HG03354 (cell line): ENCODE measurements at regions not wholly inside any gene's neighbourhood (a gene's known extent, or its start where the extent isn't known, plus 50 kb on each side); places are given as distances from the start of the nearest gene placed in this dataset.

ENCODE experiments used
- ATAC-seq: cut with Tn5 transposase; IDR thresholded peaks from one replicate; pipeline ENCODE4 v1.9.1; 2021; ENCODE audit warnings: mild to moderate bottlenecking; ENCODE audit not compliant: unreplicated experiment, poor library complexity, severe bottlenecking

DNA sequence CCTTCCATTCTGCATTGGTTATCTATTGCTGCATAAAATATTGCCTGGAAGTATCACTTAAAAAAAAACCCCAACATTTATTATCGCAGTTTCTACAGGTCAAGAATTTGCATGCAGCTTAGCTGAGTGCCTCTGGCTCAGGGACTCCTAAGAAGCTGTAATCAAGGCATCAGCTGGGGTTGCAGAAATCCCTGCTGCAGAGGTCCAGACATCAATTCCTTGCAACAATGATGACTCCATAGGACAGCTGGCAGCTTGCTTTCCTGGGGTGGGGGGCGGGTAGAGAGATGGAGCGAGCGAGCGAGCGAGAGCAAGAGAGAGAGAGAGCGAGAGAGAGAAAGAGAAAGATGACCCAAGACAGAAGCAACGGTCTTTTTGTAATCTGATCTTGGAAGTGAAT, 308.1 kb downstream of the HAPSTR1 start:
- no peak for ATAC-seq

DNA sequence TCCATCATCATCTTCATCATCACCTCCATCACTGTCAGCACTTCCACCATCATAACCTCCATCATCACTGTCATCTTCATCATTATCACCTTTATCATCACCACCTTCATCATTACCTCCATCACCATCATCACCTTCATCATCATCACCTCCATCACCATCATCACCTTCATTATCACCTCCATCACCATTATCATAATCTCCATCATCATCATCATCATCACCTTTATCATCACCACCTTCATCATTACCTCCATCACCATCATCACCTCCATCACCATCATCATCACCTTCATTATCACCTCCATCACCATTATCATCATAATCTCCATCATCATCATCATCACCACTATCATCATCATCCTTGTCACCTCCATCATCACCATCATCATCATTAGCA, 309.7 kb downstream of the HAPSTR1 start:
- ATAC-seq = no peak

DNA sequence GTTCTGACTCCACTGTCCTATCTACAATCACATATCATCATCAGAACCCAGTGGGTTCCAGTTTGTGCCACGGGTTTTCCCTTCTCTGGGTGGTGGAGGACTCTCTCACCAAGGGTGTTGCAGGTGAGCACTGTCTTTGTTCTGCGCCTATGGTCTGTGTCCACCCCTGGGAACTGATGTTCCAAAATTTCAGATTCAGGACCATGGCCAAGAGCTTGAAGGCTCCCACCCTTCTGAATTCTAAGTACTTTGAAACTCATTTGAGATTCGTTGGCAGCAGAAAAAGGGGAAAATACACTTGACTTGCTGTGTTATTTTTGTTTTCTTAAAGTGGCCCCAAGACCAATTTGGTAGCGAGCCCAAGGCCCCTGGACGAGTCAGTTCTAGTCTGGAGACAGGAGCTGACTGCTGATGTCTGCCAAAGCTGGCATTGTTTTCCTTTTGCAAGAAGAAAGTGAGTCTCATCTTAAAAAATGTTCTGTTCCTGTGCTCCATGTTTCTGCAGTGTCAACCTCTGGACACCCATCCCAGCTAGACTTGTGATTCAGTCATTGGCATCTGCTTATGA, 310.9 kb downstream of the HAPSTR1 start:
- ATAC-seq = no peak

DNA sequence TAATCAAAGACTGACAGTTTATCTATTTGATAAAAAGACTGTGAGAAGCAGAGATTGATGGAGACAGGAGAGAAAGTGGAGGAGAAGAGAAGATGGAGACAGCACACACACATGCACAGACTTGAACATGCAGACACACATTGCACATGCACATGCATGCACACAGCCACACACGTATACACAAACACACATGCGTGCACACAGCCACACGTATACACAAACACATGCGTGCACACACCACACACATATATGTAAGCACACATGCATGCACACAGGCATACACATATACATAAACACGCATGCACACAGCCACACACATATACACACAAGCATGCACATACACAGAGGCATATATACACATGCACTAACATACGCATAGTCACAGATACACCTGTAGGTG, 313.4 kb downstream of the HAPSTR1 start:
- no peak for ATAC-seq

DNA sequence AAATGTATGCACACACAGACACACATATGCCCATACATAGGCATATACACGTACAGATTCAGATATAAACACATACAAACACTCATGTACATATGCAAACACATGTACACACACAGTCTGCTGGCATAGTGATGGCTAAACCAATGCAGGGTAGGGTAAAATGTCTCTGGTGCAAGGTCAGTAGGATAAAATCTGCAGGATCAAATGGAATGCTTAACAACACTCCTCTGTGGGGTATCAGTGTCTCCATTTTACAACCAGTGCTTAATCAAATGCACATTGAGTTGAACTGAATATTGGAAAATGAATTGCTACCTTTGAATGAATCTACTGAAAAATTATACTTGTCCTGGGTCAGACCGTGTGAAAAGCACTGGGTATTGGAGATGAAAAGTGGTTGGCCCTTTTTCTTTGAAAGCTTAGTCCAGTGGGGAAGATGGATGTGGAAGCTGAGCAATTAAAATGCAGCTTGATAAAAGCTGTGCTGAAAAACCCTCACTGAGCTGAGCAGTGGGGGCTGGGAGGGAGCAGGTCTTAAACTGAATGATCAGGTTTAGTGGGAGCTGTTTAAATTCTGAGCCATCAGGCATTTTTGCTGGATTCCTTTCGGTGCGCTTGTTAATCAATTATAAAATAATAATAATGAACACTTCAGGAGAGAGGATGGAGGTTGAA, 314.7 kb downstream of the HAPSTR1 start:
- ATAC-seq = no peak

DNA sequence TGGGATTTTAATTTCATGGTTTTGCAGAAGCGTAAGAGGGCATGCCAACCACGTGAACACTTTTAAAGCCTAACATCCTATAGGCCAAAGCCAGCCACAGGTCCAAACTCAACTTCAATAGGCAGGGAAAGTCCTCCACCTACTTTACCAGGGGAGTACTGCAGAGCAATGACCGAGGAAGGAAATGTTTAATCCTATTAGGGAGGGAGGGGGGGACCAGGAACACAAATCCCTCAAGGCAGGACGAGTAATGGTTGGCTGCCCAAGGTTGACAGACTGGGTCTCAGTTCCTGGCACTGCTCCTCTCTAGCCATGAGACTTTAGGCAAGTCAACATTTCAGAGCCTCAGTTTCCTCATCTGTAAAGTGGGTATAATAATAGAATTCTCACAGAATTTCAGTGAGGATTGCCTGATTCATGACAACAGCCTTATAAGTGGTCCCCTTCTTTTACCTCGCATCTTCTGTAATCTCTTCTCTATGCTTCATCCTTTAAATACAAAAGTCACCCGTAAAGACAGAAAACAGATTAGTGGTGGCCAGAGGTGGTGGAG, 315.8 kb downstream of the HAPSTR1 start:
- ATAC-seq = no peak

DNA sequence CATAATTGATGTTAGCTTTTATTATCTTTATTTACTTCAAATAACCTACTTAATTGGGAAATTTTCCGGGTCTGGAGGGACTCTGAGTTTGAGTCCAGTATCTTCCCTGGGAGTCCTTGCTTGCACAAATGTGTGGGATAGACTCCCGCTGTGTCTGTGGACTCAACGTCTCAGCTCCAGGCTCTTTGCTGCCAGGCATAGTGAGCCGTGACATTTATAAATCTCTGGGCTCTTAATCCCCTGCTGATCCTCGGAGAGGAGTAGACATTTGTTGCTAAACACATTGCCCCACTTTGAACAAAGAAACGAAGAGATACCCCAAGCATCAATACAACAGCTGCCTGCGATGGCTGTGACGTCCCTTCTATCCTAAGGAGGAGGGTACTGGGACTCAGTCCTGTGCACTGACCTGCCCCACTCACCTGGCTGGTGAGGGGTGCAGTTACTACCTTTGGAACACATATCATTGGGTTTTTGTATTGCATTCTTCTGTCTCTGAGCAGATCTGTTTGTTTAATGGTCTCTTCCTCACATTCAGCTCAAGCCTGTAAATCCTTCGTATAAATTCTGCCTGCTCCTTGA, 316.9 kb downstream of the HAPSTR1 start:
- ATAC-seq = no peak

DNA sequence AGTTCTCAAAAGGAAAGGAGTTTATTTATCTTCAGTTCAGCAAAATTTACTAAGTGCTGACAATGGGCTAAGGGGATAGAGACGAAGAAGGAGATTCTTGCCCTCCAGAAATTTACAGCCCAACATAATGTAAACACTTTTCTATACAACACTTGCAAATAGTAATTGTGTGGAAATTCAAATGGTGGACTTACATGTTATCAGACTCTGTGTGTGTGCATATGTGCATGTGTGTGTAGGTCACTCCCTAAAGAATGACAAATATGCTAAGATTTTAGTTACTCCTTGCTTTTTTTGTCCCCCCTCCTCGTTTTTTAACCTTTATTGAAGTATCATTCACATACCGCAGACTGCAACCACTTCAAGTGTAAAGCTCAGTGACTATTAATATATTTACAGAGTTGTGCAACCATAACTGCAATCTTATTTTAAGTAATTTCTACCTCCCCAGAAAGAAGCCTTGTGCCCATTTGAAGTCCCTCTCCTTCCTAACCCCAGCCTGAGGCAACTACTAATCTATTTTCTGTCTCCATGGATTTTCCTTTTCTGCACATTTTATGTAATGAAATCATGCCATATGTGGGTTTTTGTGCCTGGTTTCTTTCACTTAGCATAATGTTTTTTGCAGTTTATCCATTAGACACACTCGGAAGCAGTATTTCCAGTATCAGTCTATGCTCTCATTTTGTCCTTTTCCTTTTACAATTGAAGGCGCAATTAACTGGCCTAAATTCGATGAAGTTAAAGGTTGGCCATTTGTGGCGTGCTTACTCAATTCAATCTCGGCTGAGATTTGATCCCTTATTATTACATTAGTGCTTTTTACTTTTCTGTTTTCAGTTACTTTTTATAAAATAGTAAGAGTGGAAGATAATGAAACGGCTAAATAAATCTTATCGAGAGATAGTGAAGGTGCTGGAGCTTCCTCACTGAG, 318.4 kb downstream of the HAPSTR1 start:
- no peak for ATAC-seq

DNA sequence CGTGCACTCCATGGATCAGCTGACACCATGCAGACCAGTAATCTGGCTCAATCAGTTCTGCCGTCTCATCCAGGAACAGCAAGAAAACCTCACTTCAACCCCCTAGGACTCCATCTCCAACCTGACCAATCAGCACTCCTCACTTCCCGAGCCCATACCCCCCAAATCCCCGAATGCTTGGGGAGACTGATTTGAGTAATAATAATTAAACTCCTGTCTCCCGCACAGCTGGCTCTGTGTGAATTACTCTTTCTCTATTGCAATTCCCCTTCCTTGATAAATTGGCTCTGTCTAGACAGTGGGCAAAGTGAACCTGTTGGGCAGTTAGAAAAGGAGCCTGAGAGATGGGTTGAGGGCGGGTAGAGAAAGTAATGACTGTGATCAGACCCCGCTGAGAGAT, 320.0 kb downstream of the HAPSTR1 start:
- ATAC-seq = no peak

DNA sequence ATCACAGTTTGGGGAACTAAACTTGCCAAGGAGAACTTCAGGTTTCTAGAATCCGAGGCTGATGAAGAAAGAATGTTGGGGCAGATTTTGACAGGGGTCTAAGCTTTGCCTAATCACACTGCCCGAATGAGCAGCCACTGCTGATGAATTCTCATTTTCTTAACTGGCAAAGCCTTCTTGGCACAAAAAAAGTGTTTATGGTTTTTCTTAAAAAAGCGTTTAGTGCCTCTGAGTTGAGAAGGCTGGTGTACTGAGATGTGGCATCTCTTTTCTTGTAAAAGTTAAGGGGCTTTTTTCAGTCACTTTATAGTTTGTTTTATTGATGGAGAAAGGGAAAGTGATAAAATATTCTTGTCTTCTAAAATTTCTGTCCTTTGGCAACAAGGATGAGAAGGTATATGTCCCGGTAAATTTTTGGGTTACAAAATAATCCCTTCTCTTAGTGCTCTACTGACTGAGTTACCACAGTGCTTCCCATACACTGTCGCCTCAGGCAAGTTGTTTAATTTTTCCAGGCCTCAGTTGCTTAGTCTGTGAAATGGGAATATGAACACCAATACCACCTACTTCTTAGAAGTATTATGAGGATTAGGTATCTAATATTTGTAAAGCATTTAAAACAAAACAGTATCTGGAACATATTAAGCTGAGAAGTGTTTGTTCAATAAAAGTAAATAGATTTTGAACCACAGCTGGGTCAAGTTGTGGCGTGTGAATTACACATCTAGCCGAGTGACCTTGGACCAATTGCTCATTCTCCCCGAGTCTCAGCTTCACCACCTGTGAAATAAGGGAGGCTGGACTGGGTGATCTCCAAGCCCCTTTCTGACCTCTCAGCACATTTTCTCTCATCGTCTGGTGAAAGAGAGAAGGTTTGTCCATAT, 320.8 kb downstream of the HAPSTR1 start:
- no peak for ATAC-seq

DNA sequence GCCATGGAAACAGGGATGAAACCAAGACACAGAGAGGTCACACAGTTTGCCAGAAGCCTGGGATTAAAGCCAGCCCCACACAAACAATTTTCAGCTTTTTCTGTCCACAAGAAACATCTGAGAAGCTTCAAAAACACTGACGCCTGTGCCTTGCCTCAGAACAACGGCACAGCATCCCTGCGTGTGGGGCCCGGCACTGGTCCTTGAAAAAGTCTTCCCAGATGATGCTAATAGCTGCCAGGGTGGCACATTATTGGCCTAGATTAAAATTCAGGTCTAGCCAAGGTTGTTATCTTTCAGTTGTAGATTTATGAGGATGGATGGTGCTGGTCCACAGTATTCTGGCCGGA, 321.4 kb downstream of the HAPSTR1 start:
- no peak for ATAC-seq

DNA sequence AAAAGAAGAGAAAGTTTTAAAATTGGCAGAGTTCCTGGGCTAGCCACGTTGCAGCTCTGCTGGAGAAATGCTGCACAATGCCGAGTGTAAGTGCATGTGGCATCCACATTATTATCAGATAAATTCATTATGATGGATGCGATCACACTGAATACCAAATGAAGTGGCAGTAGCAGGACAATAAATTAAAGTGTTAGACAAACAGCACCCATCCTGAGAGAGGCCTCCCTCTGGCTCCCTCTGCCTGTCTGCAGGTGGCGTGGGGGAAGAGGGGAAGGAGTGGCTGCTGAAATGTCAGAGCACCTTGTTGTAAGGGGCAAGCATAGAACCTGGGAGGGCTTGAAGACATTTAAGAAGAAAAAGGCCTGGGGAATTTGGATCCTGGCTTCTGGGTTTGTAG, 324.1 kb downstream of the HAPSTR1 start:
- no peak for ATAC-seq

DNA sequence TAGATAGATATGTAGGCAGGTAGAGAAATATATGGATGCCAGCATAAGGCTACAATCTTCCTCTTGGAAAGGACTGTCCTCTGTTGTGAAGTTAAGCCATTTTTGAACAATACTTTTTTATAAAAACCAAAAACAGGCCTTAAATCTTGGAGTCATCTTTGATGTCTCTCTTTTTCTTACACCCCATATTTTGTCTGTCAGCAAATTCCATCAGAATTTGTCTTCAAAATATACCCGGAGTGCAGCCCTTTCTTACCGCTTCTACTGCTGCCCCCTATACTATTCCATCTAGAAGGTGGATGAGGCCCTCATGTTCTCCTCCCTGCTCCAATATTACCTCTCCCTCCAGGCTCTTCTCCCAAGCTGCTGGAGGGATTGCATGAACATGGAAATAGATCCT, 326.5 kb downstream of the HAPSTR1 start:
- ATAC-seq = no peak

DNA sequence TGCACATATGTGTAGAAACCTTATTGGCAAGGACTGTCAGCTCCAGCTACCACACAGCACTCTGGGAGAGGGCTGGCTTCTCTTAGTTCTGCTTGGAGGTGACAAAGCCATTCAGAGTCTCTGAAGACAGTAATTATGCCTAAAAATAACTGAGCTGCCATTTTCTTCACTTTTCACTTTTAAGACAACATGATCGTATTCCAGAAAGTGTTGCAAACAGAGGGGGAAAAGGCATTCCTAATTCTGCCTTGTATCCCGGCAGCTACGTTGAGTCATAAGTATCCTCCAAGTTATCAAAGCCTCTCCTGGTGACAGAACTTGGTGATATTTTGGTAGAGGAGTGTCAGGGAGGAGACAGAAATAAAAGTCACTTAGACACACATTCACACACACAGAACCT, 327.7 kb downstream of the HAPSTR1 start:
- no peak for ATAC-seq

DNA sequence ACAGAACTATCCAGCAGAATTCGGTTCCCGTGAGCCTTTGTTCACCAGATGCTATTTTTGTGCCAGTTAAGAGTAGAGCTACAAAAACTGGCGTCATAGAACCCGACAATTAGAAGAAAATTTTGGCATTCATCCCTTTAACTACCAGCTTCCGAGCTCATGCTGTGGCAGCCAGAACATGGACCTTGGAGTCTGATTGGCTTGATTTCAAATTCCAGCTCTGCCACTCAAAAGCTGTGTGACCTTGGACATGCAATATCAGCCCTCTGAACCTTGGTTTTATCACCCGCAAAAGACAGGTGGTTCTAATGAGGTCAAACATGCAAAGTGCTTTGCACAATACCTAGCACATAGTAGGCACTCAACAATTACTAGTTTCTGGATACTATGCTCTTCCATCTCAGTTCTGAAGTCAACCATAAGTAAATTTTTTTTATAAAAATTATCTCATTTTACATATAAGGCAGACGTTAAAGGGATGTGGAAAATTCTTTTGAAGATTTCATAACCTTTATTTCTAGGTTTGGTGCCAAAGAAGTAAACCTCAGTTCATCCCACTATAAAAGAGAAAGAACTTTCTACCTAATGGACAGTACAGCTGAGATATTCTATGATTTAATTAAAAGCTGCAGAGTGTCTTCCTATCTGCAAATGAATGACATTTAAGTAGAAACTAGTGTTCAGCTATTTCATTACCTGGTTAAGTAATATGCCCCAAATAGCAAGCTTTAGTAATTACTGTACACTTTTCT, 331.5 kb downstream of the HAPSTR1 start:
- ATAC-seq = no peak

DNA sequence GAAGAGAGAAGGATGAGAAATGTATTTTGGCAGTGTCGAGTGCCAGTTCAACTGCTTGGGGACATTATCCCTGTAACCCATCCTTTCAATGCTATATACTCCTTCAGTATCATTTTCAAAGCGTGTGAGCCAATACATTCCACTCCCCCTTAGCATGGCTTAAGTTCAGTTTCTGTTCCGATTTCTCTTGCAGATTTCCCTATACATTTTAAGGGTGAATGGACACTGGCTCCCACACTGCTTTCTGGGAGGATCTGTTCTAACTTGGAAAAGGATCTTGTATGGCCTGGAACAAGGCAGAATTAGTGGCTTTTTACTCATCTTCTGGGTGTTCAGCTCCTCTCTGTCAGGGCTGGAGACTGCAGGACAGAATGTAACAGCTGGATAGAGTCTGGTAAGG, 333.8 kb downstream of the HAPSTR1 start:
- no peak for ATAC-seq

DNA sequence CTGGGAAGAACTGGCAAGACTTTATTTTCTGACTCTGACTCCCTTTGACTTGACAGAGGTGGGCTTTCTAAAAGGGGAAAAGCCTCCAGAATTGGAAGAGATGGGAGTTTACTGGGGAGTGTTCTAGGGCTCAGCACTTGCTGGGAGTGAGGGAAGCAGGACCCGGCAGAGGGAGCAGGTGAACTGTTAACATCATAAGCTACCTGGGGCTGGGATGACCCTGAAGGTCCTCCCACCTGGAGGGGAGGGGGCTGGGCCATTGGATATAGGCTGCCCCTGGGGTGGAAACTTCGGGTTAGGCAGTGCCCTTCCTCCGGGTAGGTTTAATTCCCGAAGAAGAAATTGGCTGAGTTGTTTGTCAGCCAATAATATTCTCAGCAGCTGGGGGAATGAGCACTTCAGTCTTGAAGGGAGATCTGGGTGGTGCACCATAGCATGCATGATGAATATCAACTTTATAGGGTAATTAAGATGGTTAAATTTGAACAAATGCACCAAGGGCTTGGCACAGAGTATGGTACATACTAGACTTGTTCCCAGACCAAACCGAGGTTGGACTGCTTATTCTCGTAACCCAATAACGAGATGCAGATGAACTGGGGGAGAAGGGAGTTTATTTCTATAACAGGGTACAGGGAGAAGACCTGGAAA, 337.0 kb downstream of the HAPSTR1 start:
- ATAC-seq = no peak

DNA sequence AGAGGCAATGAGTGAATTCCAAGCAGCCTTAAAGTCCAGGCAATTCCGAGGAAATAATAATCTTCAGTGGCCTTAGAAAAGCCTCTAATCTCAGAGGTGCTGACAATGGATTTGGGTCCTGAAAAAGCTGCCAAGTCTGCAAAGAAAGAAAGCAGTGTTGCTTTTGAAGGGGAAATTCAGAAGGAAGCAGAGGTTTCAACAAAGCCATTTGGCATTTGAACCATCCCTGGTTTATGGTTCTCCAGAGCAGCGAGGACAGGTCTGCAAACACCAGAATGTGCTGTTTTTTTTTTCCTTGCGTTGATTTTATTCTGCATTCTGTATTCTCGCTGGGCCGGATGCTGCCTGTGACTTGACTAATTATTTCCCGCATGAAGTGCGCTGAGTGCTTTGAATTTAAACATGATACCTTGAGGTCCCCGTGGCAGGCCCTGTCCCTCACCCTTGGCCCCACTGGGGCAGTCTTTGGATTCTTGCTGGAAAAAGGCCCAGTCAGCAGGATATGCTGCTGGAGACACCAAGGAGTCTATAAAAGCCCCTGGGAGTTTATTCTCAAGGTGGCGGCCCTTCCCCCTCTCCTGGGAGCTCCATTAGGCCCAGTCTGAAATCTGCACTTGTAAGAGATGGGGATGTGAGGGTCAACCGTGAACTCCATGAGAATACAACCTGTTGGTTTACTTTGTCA, 338.3 kb downstream of the HAPSTR1 start:
- no peak for ATAC-seq
